Stimulated activated CD4-positive, alpha-beta T cell treated with anti-CD3 and anti-CD28 coated beads, Interleukin-15, amount 100 ng/mL, for 24 hours (primary cell): ENCODE measurements at regions not wholly inside any gene's neighbourhood (a gene's known extent, or its start where the extent isn't known, plus 50 kb on each side); places are given as distances from the start of the nearest gene placed in this dataset.

Experiments
- DNase-seq: peaks from one replicate; pipeline ENCODE4 v3.0.0-alpha.2; 2020

DNA sequence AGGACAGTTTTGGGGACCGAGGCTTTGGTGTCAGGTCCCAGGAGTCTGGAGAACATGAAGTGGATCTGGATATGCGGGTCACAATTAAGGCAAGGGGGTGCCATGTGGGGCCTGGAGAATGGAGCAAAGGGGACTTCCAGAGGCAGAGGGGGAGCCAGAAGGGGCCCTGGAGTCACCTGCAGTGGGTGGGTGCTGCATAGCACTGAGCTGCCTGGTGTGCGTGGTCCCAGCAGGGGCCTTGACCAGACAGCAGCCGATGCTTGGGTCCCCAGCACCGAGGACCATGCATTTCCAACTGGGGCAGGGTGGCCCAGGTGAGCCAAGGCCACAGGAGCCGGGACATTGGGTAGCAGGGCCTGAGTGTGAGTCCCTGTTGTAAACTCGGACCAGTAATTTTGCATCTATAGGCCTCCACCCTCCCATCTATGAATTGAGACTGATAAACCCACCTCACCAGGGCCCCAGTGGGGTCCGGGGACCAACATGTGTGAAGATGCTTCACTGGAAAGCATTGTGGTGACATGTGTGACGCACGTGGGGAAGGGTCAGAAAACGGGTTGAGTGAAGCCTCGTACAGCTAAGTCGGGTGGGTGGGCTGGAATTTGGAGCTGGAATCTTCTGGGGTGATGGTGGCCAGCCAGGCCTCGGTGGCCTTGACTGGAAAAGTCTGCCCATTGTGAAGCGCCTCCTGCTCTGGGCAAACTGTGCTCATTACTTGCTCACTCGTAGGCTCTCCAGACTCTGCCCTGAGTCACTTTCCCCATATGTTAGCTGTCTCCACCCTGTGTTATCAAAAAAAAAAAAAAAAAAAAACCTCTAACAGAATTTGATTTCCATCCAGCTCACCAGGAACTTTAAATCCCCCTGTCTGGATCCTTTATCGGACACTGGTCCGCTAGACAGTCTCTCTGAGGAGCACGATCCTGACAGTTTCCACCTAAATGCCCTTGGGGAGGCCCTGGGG, 90.5 kb upstream of the ZNF469 start:
- DNase-seq = no peak

DNA sequence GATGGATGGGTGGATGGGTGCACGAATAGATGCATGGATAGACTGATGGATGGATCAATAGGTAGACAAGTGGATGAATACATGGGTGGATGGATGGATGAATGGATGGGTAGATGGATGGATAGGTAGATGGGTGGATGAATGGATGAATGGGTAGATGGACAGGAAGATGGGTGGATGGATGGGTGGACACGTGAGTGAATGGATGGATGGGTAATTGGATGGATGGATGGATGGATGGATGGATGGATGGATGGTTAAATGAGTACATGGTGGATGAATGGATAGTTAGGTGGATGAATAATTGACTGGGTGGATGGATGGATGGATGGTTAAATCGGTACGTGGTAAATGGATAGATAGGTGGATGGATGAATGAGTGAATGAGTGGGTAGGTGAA, 89.7 kb upstream of the ZNF469 start:
- DNase-seq = no peak

DNA sequence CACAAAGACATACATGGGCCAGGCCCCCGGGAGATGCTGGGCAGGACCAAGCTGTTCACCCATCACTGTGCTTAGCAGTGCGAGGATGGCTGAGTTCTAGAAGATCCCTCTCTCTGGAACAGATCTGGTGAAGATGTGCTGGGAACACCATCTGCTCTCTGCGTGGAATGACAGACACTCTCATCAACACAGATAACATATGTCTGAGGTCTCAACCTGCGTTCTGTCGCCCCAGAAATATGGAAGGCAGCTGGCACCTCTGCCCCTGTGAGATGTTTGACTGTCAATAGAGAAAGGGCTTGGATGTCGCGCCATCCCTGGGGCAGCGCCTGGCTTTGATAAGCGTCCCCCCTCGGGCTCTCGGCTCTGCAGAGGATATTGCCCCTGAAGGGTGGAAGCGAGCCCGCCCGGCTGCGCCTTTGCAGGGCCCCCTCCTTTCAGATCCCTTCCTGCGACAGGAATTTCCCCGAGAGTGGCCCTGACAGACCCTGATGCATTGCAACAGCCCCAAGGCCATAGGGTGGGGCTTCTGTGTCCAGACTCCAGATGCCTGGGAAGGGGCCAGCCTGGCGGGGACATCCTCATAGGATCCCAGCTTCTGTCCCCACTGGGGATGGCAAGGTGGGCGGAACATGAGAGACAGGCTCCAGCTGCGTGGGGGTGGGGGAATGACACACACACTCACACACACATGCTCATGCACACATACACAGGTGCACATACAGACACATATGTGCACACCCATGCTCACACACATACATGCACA, 86.9 kb upstream of the ZNF469 start:
- no peak for DNase-seq

DNA sequence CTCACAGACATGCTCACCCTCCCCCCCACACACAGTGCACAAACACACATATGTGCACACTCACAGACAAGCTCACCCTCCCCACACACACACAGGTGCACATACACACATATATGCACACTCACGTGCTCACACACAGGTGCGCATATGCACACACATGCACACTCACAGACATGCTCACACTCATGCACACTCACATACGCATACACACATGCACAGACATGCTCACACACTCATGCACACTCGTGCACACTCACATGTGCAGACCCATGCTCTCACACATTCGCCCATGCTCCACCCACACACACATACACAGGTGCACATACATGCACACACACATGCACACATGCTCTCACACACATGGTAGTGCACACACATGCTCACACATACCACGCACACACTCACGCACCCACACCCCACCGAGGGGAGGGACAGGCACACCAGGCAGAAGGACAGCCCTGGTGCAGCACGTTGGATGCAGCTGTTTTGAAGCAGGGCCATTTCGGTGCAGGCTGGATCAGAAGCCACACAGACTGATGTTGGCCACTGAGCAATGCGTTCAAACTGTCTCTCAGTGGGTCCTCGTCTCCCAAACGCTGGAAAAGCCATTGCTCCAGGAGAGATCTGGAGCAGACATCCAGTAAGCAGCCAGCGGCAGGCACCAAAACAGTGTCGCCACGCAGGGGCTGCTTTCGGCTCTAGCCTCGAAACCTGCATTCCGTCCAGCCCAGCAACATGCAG, 86.2 kb upstream of the ZNF469 start:
- DNase-seq = no peak

DNA sequence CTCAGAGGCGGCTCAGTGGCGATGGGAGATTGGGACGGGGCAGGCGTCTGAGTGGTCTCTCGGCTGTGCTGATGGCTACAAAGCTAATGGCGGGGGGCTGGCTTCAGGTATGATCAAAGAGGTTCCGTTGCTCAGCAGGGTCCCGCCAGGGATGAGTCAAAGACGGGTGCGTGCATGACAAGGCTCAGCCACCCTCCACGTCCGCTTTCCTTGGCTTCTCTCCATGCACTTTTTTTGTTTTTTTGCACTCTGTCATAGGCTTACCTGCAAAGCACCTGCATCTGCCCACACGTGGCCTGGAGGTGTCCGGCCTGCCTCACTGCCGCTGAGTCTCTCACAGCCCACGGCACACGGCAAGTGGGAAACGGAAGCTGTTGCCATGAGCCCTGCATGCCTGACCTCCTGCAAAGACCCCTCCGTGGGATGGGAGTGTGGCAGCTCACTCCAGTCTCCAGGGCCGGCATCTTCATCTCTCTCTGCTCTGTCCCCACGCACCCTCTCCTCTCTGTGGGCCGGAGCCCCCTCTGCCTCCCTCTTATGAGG, 85.5 kb upstream of the ZNF469 start:
- DNase-seq = no peak

DNA sequence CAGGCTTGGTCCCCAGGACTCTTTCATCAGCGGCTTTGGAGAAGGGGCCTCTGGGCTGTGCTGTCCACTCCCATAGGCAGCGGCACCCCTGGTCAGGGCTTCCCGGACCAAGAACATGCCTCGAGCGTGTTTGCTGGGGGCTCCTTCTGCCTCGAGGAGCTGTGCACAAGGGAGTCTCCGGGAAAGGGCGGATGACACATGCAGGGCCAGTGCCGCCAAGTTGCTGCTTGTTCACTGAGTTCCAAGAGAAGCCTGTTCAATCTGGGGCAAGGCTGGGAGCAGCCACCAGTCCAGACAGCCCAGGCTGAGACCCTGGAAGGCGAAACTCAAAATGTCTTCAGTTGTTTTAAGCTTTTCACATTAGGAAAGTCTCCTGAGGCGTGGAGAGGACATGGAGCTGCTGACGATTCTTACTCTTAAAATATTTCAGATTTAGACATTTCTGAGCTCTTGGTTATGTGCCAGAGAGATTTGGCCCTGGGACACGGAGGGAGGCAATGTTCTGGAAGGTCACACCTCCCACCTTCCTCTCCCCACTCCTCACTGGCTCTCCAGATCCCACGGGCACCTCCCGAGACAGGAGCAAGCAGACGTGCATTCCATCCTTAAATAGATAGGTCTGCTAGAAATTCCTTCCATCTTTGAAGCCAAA, 84.5 kb upstream of the ZNF469 start:
- DNase-seq = no peak

DNA sequence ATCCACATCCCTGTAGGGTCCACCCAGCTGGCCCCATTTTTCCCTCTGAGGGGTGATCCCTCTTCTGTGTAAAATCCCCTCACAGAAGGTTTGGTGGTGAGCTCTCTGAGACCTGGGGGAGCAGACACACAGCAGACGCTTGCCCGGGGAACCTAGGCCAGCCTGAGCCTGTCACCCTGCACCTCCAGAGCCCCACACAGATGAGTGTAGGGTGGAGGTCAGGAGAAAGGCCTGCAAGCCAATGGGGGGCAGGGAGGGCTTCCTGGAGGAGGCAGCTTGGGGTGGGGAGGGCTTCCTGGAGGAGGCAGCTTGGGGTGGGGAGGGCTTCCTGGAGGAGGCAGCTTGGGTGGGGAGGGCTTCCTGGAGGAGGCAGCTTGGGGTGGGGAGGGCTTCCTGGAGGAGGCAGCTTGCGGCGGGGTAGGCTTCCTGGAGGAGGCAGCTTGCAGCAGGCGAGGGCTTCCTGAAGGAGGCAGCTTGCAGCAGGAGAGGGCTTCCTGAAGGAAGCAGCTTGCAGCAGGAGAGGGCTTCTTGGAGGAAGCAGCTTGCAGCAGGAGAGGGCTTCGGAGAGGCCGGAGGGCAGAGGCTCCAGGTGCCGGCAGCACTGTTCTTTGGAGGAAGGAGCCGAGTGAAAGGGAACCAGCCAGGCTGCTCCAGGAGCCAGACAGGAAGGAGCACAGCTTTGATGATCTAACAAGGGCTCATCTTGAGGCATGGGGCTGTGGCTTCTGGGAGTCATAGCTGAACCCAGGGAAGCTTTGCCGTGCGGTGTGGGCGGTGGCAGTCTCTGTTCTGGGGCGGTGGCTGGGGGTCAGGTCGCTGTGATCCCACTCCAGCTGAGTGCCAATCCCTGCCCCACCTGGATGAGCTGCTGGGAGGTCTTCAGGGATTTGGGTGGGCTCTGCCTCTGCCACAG, 83.7 kb upstream of the ZNF469 start:
- DNase-seq = peak; percentile 22

DNA sequence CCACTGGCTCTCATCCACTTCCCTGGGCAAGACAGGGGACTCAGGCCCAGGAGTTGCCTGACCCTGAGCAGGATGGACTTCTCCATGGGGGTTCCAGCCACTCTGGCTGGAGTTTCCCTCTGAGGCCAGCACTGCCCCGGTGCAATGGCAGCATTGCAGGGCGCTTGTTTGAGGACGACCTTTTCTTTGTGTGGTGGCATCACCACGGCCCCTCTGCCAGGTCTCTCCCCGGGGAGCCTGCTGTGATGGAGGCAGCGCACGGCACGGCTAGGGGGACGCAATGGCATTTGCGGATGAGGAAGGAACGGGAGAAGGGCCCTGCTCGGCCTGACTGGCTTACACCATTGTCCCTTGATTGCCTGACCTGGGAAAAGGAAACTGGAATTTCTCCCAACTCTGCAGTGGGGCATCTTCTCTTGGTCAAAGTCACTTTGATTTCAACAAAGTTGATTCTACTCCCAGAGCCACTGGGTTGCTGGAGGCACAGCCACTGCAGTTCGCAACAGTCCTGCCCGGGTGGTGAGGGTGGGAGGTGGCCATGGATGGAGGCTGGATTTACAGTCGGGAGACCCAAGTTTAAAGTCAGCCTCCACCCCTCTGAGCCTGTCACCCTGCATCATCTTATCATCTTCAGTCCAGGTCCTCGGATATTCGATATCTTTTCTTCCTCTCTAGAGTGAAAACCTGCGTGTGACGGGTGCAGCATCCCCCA, 82.9 kb upstream of the ZNF469 start:
- no peak for DNase-seq

DNA sequence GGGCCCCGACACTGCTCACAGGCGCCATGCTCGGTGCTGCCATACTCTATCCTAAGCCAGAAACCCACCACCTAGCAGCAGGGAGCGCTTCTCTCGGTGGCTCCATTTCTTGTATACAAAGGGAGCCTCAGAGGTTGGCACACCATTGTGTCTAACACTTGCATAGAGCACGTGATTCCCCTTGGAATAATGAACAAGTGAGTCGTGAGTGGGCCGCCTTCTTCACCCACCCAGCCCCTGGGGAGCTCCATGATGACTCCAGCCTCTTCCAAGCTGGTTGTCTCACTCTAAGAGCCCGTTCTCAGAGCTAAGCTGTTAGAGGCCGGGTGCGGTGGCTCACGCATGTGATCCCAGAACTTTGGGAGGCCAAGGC, 82.3 kb upstream of the ZNF469 start:
- no peak for DNase-seq

DNA sequence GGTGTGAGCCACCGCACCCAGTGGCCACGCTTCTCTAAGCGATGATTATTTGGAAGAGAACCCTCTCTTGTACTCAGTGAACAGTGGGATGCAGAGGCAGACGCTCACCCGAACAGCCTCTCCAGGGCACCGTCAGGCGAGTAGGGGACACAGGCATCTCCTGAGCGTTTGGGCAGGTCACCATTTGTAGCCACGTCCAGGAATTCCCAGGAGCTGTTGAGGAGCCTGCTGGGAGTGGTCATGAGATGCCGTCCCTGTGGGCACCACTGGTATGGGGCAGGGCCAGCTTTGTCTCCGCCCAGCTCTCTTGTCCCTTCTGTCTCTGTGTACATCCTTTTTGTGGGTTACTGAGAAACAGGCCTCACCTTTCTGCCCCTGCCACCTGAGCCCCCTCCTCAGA, 81.3 kb upstream of the ZNF469 start:
- DNase-seq = no peak

DNA sequence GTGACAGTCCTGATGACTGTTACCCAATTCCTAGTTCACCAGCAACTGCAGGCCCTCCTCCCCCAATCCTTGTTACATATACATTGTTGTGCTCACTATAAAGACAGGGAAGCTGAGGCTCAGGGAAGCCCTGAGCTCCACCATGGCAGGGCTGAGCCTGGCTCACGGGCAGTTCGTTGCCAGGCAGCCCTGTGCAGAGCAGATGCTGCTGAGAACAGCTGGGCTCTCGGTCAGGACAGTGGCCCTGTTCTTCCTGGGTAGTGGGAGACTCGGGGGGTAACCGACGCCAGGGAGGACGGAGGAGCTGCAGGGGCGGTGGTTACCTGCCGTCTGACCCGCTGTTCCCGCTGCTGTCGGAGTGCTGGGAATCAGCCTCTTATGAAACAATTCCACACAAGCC, 80.9 kb upstream of the ZNF469 start:
- no peak for DNase-seq

DNA sequence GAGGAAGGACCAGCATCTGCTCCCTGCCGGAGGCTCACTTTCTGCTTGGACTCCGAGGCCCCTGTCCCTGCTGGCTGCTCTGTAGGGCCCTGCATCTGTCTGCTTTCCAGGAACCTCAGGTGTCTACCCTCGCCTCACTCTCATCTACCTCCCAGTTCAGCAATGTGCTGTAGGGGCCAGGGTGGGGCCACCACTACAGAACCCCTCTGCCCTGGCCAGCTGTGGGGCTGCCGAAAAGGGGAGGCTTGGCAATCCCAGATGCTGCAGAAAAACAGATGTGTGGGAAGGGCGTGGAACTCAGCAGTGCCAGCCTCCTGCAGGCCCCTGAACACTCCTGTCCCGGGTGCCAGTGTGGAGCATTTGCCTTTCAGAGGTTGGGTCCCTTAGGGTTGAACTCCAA, 80.1 kb upstream of the ZNF469 start:
- DNase-seq = no peak

DNA sequence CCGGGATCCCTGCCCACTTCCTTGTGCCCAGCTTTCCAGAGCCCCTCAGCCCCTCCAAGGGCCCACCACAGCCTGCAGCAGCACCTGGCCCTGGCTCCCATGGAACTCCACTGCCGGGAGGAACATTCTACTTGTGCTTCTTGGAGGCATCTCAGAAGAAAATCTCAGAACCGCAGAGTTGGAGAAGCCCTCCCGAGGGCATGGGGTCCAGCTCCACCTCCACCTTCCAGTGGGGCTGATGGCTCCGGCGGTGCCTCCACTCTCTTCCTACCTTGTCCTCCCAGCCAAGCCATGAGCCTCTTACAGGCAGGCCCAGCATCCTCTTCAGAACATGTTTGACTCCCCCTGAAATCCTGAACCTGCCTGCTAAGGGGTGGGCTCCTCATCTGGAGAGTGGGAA, 79.4 kb upstream of the ZNF469 start:
- no peak for DNase-seq

DNA sequence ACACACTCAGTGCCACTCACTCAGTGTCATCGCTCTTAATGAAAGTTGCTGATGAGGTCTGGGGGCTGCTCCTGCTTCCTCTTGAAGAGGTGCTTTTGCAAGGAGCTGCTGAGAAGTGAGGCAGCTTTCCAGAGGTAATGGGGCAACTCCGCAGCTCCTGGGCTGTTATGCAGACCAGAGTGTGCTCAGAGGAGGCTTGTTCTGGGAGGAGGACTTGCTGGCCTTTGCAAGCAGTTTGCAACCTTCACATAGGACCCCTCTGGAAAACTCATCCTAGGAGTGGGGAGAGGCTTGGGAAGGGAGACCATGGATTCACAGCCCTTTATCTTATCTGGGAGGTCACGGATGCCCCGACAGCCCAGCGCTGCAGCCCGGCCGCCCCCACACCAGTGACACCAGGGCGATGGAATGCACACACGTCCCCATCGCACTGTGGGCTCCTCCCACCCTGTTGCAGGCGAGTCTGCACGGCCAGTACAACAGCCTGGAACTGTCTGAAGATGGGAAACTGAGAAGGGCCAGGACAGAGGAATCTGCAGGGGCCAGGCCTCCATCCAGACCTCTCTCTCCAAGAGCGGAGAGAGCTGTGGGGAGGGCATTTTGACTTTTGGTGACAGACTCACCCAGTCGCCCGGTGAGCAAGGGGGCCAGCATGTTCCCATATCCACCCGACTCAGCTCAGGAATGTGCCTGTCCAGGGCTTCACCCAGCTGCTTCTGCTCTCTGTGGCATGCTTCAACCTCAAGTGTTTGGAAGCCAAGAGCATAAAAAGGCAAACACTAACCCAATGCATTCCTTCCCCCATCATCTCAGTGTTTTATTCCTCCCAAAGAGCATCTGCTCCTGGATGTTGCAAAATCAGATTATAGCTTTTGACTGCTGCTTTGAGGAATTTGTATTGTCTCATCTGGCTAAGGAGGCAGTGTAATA, 78.6 kb upstream of the ZNF469 start:
- no peak for DNase-seq

DNA sequence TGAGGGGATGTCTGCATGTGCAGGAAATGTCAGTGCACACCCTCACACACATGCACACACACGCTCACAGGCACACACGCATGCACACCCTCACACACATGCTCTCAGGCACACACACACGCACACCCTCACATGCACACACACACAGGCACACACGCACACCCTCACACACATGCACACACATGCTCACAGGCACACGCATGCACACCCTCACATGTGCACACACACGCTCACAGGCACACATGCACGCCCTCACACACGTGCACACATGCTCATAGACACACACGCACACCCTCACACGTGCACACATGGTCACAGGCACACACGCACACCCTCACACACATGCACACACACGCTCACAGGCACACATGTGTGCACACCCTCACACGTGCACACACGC, 77.6 kb upstream of the ZNF469 start:
- DNase-seq = no peak

DNA sequence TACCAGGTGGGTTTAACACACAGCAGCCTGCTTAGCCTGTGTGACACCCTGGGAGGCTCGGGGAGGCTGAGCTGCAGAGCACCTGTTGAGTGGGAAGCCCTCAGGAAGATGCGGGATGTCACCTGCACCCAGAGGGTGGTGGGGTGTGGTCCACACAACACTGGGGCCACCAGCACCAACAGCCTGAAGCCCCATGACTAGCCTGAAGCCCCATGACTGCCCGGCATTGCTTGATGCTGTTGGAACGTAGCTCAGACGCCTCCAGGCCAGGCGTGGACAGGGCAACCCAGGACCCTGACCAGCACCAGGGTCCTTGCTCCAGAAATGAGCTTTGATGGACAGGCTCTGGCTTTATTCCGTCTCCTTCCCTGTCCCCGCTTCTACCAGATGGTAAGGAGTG, 76.3 kb upstream of the ZNF469 start:
- no peak for DNase-seq

DNA sequence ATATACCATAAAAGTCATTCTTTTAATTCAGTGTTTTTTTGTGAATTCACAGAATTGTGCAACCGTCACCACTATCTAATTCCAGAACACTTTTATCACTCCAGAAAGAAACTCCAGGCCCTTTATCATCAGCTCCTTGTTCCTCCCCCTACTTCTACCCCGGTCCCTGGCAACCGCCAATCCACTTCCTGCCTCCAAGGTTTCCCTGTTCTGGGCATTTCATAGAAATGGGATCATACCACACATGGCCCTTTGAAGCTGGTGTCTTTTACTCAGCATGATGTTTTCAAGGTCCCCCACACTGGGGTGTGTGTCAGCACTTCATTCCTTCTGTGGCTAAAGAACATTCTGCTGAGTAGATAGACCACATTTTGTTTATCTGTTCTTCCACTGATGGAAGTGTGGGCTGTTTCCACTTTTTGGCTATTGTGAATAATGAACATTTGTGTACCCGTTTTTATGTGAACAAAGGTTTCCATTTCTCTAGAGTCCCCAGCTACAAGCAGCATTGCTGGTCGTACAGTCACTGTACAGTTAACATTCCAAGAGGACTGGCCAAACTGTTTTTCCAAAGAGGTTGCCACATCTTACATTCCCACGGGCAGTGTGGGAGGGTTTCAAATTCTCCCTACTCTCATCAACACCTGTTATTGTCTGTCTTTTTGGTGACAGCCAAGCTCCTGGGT, 75.8 kb upstream of the ZNF469 start:
- no peak for DNase-seq

DNA sequence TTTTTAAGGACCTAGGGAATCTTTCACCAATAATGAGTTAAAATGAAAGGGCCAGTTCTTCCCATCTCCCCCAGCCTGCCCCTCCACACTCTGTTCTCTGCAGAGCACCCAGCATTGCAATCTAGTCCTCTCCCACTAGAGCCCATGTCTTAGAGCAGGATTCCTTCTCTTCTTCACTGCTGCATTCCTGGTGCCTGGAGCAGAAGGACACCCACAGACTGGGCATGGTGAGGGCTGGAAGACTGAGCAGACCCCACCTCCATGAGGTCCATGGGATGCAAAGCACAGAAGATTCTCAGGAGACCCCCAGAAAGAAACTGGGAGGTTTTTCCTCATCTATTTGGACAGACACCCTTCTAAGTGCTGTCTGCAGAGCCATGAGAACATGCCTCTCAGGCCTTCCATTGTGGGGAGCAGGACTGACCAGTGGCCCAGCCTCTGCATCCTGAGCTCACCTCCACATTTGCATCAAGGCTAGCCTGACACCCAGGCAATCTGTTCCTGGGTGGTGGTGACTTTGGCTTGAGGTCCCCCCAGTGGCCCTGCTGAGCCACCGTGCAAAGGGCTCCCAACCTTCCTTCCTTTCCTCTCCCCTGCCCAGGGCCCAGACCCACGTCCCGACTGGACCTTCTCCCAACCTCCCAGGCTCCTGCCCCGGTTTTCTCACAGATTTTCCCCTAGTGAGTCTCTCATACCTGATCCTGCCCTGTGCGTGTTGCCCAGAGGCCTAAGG, 74.2 kb upstream of the ZNF469 start:
- DNase-seq = no peak
